SK-N-SH (cell line): ENCODE measurements at regions not wholly inside any gene's neighbourhood (a gene's known extent, or its start where the extent isn't known, plus 50 kb on each side); places are given as distances from the start of the nearest gene placed in this dataset.

Experiments used
- CTCF ChIA-PET: fragments of 300-600, 350-600 bp; formaldehyde crosslinking; extraction: SDS; loops from one replicate; lab custom pipeline; 2021; lab: Yijun Ruan, JAX
- POLR2A ChIA-PET: fragments of 350-600 bp; sonication (Branson Sonifier 250); formaldehyde crosslinking; extraction: SDS; loops from one replicate; lab custom pipeline; 2020; ENCODE audit warnings: antibody characterized with exemption, inconsistent platforms; lab: Yijun Ruan, JAX
- DNase-seq: peaks from one replicate; pipeline ENCODE4 v3.0.0; 2012
- H2AFZ ChIP-seq: fragments of 200-600 bp; sonication (generic); 2 replicates; pipeline ENCODE4 v1.8.1; 2016; ENCODE audit warnings: antibody characterized with exemption, mild to moderate bottlenecking, low read depth
- H3F3A ChIP-seq: fragments of 200-600 bp; sonication (generic); replicated peaks from 2 replicates; pipeline ENCODE3; 2016; ENCODE audit warnings: antibody characterized with exemption, mild to moderate bottlenecking; ENCODE audit not compliant: insufficient read depth
- H3K27ac ChIP-seq, 2 experiments: fragments of 200-500 bp in 1 of 2; fragments of 200-600 bp in 1 of 2; sonication (Bioruptor generic) in 1 of 2; sonication (generic), shearing (Covaris generic) in 1 of 2; 2 replicates each; pipeline versions ENCODE4 v1.5.1 to v1.6.1; 2014 to 2016; ENCODE audit warnings: low read depth in 2 of 2, inconsistent platforms in 1 of 2, low read length in 1 of 2, mild to moderate bottlenecking in 1 of 2, mixed read lengths in 1 of 2
- H3K27me3 ChIP-seq: fragments of 200-600 bp; sonication (generic), shearing (Covaris generic); 2 replicates; pipeline ENCODE4 v1.6.1; 2016; ENCODE audit warnings: mixed run types; ENCODE audit not compliant: insufficient read depth
- H3K36me3 ChIP-seq, 2 experiments: fragments of 200-500 bp in 1 of 2; fragments of 200-600 bp in 1 of 2; sonication (Bioruptor generic) in 1 of 2; sonication (generic) in 1 of 2; replicated peaks in 1 of 2; 2 replicates each; pipeline versions ENCODE3 to v1.5.1; 2014 to 2016; ENCODE audit warnings: low read length in 1 of 2, mild to moderate bottlenecking in 1 of 2; ENCODE audit not compliant: insufficient read depth in 2 of 2, control insufficient read depth in 1 of 2
- H3K4me1 ChIP-seq, 2 experiments: fragments of 200-500 bp in 1 of 2; fragments of 200-600 bp in 1 of 2; sonication (Bioruptor generic) in 1 of 2; sonication (generic), shearing (Covaris generic) in 1 of 2; 2 replicates each; pipeline versions ENCODE4 v1.5.1 to v1.6.1; 2014 to 2016; ENCODE audit warnings: low read depth in 1 of 2, low read length in 1 of 2, mixed run types in 1 of 2; ENCODE audit not compliant: insufficient read depth in 2 of 2, control insufficient read depth in 1 of 2
- H3K4me2 ChIP-seq: fragments of 200-600 bp; sonication (generic), shearing (Covaris generic); 2 replicates; pipeline ENCODE4 v1.6.1; 2017; ENCODE audit warnings: mixed run types
- H3K4me3 ChIP-seq, 2 experiments: fragments of 200-500 bp in 1 of 2; fragments of 200-600 bp in 1 of 2; sonication (Bioruptor generic) in 1 of 2; sonication (generic), shearing (Covaris generic) in 1 of 2; 2 replicates each; pipeline versions ENCODE4 v1.5.1 to v1.8.1; 2014 to 2016; ENCODE audit warnings: low read depth in 2 of 2, inconsistent platforms in 1 of 2, low read length in 1 of 2, mild to moderate bottlenecking in 1 of 2, mixed read lengths in 1 of 2, moderate library complexity in 1 of 2
- H3K79me2 ChIP-seq: fragments of 200-600 bp; sonication (generic); 2 replicates; pipeline ENCODE4 v1.8.1; 2017; ENCODE audit warnings: mild to moderate bottlenecking; ENCODE audit not compliant: insufficient read depth
- H3K9ac ChIP-seq: fragments of 200-600 bp; sonication (generic); 2 replicates; pipeline ENCODE4 v1.6.1; 2017; ENCODE audit warnings: mixed run types
- H3K9me2 ChIP-seq: fragments of 200-600 bp; sonication (generic); 2 replicates; pipeline ENCODE4 v1.6.1; 2017; ENCODE audit warnings: mixed run types
- H3K9me3 ChIP-seq: fragments of 200-600 bp; sonication (generic); 2 replicates; pipeline ENCODE4 v1.6.1; 2017; ENCODE audit warnings: mixed run types, mild to moderate bottlenecking, moderate library complexity
- H4K20me1 ChIP-seq: fragments of 200-600 bp; sonication (generic); 2 replicates; pipeline ENCODE4 v1.6.1; 2017; ENCODE audit warnings: mild to moderate bottlenecking, mixed run types; ENCODE audit not compliant: insufficient read depth
- CHD2 ChIP-seq: fragments of 150-350 bp; IDR thresholded peaks from 2 replicates; pipeline ENCODE4 v1.6.1; 2018; ENCODE audit warnings: low read length; ENCODE audit not compliant: partially characterized antibody
- CTCF ChIP-seq: fragments of 200-600 bp; sonication (generic); IDR thresholded peaks from 2 replicates; pipeline ENCODE4 v1.6.1; 2017; ENCODE audit warnings: antibody characterized with exemption, mild to moderate bottlenecking, moderate library complexity
- EP300 ChIP-seq, 2 experiments: IDR thresholded peaks; 2 replicates each; pipeline versions ENCODE4 v1.4.0 to v1.6.1; 2012; ENCODE audit warnings: borderline replicate concordance in 1 of 2, low read depth in 1 of 2, low read length in 1 of 2
- FOSL2 ChIP-seq: IDR thresholded peaks from 2 replicates; pipeline ENCODE4 v1.4.0; 2012; ENCODE audit warnings: low read depth, mild to moderate bottlenecking, moderate library complexity, borderline replicate concordance
- FOXJ3 ChIP-seq: sonication (generic); formaldehyde crosslinking; IDR thresholded peaks from 2 replicates; pipeline ENCODE4 v1.5.1; 2020; ENCODE audit warnings: mild to moderate bottlenecking, missing genetic modification reagents
- GATA2 ChIP-seq: sonication (generic); formaldehyde crosslinking; IDR thresholded peaks from 2 replicates; pipeline ENCODE4 v1.5.0; 2020; ENCODE audit warnings: mild to moderate bottlenecking, missing genetic modification reagents
- JUND ChIP-seq: IDR thresholded peaks from 2 replicates; pipeline ENCODE4 v1.4.0; 2012
- MAX ChIP-seq: IDR thresholded peaks from 2 replicates; pipeline ENCODE4 v1.4.0; 2012; ENCODE audit warnings: low read depth
- MEF2A ChIP-seq: IDR thresholded peaks from 2 replicates; pipeline ENCODE4 v1.4.0; 2012; ENCODE audit warnings: low read depth, borderline replicate concordance
- PBX3 ChIP-seq: IDR thresholded peaks from 2 replicates; pipeline ENCODE4; 2012
- RCOR1 ChIP-seq: fragments of 150-350 bp; IDR thresholded peaks from 2 replicates; pipeline ENCODE4 v1.6.1; 2017; ENCODE audit warnings: antibody characterized with exemption, low read length
- TAF1 ChIP-seq: IDR thresholded peaks from 2 replicates; pipeline ENCODE4 v1.6.1; 2012; ENCODE audit warnings: low read depth, mild to moderate bottlenecking, low read length, moderate library complexity, borderline replicate concordance
- ZBTB33 ChIP-seq: IDR thresholded peaks from 2 replicates; pipeline ENCODE4 v1.4.0; 2012; ENCODE audit warnings: low read depth, borderline replicate concordance
- WGBS: methylation state at CpG from one replicate; pipeline ENCODE4 v1.1.6; 2017; ENCODE audit warnings: low lambda C conversion rate; 5-methylcytosine and 5-hydroxymethylcytosine counted together
- TF ChIP-seq, protein P1 (sequence below): fragments of 150-350 bp; IDR thresholded peaks from 2 replicates; pipeline ENCODE4 v1.6.1; 2016; ENCODE audit warnings: mild to moderate bottlenecking, low read depth, low read length

DNA sequence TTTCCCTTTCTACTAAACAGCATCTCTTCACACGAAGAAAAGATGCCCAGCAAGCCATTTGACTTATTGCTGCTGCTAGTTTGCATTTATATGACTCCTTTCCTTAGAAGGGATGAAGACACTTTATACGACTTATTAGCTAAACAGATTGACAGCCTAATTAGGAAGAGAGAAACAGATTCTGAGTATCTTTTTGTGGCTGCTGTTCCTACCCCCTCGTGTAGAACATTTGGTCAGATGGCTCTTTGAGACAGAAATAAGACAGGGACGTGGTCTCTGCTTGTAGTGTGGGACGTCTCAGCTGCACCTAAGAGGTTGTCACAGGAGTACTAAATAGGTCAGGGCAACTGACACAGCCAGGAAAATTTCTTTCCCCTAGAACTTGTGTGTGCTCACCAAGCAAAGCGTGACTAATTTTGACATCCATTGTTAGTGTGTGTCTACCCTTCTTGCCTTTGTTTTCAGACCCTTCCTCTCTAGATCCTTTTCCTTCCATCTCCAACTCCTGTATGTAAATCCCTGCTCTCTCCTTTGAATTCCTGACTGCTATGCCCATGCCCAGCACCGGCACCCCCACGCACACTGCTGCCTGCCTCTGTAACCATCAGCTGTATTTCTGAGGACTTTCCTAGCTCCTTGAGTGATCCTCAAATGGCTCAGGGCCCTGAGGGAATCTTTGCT lies 83.2 kb downstream of the DAD1 start (continued):
- TF ChIP-seq TAF1: no peak
- TF ChIP-seq MEF2A: no peak
- TF ChIP-seq EP300 (IDR thresholded peaks at IDR 0.05; ENCODE audit: borderline replicate concordance in 1 of 2, low read depth in 1 of 2, low read length in 1 of 2): no peak
- no peak for TF ChIP-seq MAX
- no peak for TF ChIP-seq GATA2 (CRISPR knock-in tag)
- TF ChIP-seq, protein P1, sequence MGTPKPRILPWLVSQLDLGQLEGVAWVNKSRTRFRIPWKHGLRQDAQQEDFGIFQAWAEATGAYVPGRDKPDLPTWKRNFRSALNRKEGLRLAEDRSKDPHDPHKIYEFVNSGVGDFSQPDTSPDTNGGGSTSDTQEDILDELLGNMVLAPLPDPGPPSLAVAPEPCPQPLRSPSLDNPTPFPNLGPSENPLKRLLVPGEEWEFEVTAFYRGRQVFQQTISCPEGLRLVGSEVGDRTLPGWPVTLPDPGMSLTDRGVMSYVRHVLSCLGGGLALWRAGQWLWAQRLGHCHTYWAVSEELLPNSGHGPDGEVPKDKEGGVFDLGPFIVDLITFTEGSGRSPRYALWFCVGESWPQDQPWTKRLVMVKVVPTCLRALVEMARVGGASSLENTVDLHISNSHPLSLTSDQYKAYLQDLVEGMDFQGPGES: no peak

- no peaks in the 10 kb centered on the region for H3F3A ChIP-seq
- H3K9me2 ChIP-seq: no peaks in the 10 kb centered on the region
- no peaks in the 10 kb centered on the region for H3K79me2 ChIP-seq
- H3K4me2 ChIP-seq: no peak overlapping the region
- H3K4me3 ChIP-seq: no peak overlapping the region
- H3K4me1 ChIP-seq: peaks cover 4 to 18% of the 10 kb centered on the region in 2 experiments; a peak in 2 of 4 replicates
- no peak overlapping the region for H2AFZ ChIP-seq
- no peaks in the 10 kb centered on the region for H3K9me3 ChIP-seq
- ChIA-PET CTCF (interaction anchor here (1.4 kb wide), 1 partner anchor 52 kb away, joined by 4 read pairs; no protein-coding TSS in a partner anchor), POLR2A (no interaction called here)
- no peaks in the 10 kb centered on the region for H4K20me1 ChIP-seq
- TF ChIP-seq FOXJ3 (no peak), FOSL2 (no peak), RCOR1 (no peak), PBX3 (no peak), TAF1 (no peak), JUND (no peak), CHD2 (no peak), CTCF (no peak), ZBTB33 (no peak)
- TF ChIP-seq, protein P1: no peak
- DNase-seq: no peak
- peaks cover 5% of the 10 kb centered on the region for H3K27me3 ChIP-seq
- WGBS: 96% methylated on average over 1 of the region's 1 CpG
- no peak overlapping the region for H3K9ac ChIP-seq
- no peak overlapping the region for H3K27ac ChIP-seq
- no peaks in the 10 kb centered on the region for H3K36me3 ChIP-seq
Observed at GRCh38 chr14:22505309-22505696, 83.7 kb downstream of the DAD1 start.
